Liver (tissue), 6 donors: ENCODE measurements at regions not wholly inside any gene's neighbourhood (a gene's known extent, or its start where the extent isn't known, plus 50 kb on each side); places are given as distances from the start of the nearest gene placed in this dataset.
A peak's percentile ranks its signal among the peaks of the same experiment; 100 is the strongest.
"Not testable (repeated sequence)": the region's sequence is repeated elsewhere in the genome, so short reads cannot be mapped to it uniquely, and the experiment has no call there.

ENCODE experiments used
- DNase-seq: peaks from one replicate; pipeline ENCODE4 v3.0.0-alpha.2; 2017; ENCODE audit warnings: low spot score
- H3K27ac ChIP-seq, 2 donors: one replicate each; pipeline ENCODE4 v1.7.0; 2013; ENCODE audit warnings: inconsistent platforms in 2 of 2, low read length in 2 of 2, control low read depth in 1 of 2, low read depth in 1 of 2, mild to moderate bottlenecking in 1 of 2
- H3K27me3 ChIP-seq, 4 donors: one replicate each; pipeline versions ENCODE4 v1.6.1 to v1.7.0; 2013; ENCODE audit warnings: low read length in 3 of 4, inconsistent platforms in 1 of 4, mild to moderate bottlenecking in 1 of 4, moderate library complexity in 1 of 4; ENCODE audit not compliant: control insufficient read depth in 4 of 4, insufficient read depth in 4 of 4
- H3K36me3 ChIP-seq, 4 donors: one replicate each; pipeline versions ENCODE4 v1.6.1 to v1.7.0; 2013; ENCODE audit warnings: low read length in 3 of 4, mild to moderate bottlenecking in 3 of 4, low read depth in 1 of 4, moderate library complexity in 1 of 4; ENCODE audit not compliant: control insufficient read depth in 4 of 4, insufficient read depth in 3 of 4
- H3K4me1 ChIP-seq, 4 donors: one replicate each; pipeline versions ENCODE4 v1.6.1 to v1.7.0; 2013; ENCODE audit warnings: low read length in 3 of 4, mild to moderate bottlenecking in 3 of 4, moderate library complexity in 1 of 4; ENCODE audit not compliant: control insufficient read depth in 4 of 4, insufficient read depth in 4 of 4
- H3K4me3 ChIP-seq, 3 donors: one replicate each; pipeline versions ENCODE4 v1.6.1 to v1.7.0; 2013; ENCODE audit warnings: low read length in 3 of 3, control low read depth in 1 of 3, low read depth in 1 of 3, mild to moderate bottlenecking in 1 of 3
- H3K9ac ChIP-seq, 2 donors: one replicate each; pipeline ENCODE4 v1.7.0; 2013; ENCODE audit warnings: low read length in 2 of 2, mild to moderate bottlenecking in 2 of 2, moderate library complexity in 2 of 2, control low read depth in 1 of 2, low read depth in 1 of 2
- H3K9me3 ChIP-seq, 4 donors: one replicate each; pipeline versions ENCODE4 v1.6.1 to v1.7.0; 2013; ENCODE audit warnings: low read length in 3 of 4; ENCODE audit not compliant: control insufficient read depth in 4 of 4
- WGBS: extraction: QIAGEN DNeasy Blood & Tissue Kit; methylation state at CpG from one replicate; pipeline ENCODE4 v1.1.7; 2013; 5-methylcytosine and 5-hydroxymethylcytosine counted together
- donor health status: healthy.
- donor health status: healthy.
- donor health status: healthy.

- not testable (repeated sequence) for H3K36me3 ChIP-seq, H3K27me3 ChIP-seq, H3K9me3 ChIP-seq, H3K9ac ChIP-seq, H3K4me1 ChIP-seq, DNase-seq, H3K27ac ChIP-seq, H3K4me3 ChIP-seq
- WGBS, result no CpG with 5 or more reads among the region's 1 CpG
Observed at GRCh38 chr4:189667386-189667785, 273.3 kb upstream of the FRG1 start.

- no CpG with 5 or more reads among the region's 8 CpGs for WGBS
- DNase-seq, H3K4me1 ChIP-seq, H3K36me3 ChIP-seq, H3K27ac ChIP-seq, H3K4me3 ChIP-seq, H3K27me3 ChIP-seq, H3K9me3 ChIP-seq, H3K9ac ChIP-seq: not testable (repeated sequence)
Observed at GRCh38 chr4:189697675-189698245, 242.9 kb upstream of the FRG1 start.

GRCh38 chr4:189703000-189703399, 237.7 kb upstream of the FRG1 start:
- not testable (repeated sequence) for H3K4me1 ChIP-seq
- WGBS, result 90% methylated on average over 3 of the region's 3 CpGs

GRCh38 chr4:189706821-189707220, 233.9 kb upstream of the FRG1 start:
- H3K4me1 ChIP-seq, H3K27ac ChIP-seq, H3K4me3 ChIP-seq, H3K9ac ChIP-seq, H3K27me3 ChIP-seq, H3K9me3 ChIP-seq, DNase-seq, H3K36me3 ChIP-seq: not testable (repeated sequence)
- WGBS, result 79% methylated on average over 4 of the region's 4 CpGs

More at GRCh38 chr4:189703000-189703399, 237.7 kb upstream of the FRG1 start:
- not testable (repeated sequence) for H3K27ac ChIP-seq, H3K27me3 ChIP-seq, H3K4me3 ChIP-seq, DNase-seq, H3K9me3 ChIP-seq, H3K36me3 ChIP-seq, H3K9ac ChIP-seq

GRCh38 chr4:189707227-189707626, 233.4 kb upstream of the FRG1 start:
- H3K9ac ChIP-seq, H3K27ac ChIP-seq, H3K4me1 ChIP-seq, H3K36me3 ChIP-seq, H3K27me3 ChIP-seq, H3K9me3 ChIP-seq, H3K4me3 ChIP-seq, DNase-seq: not testable (repeated sequence)
- WGBS, result 94% methylated on average over 1 of the region's 1 CpG

GRCh38 chr4:189711956-189712355, 228.7 kb upstream of the FRG1 start:
- H3K4me1 ChIP-seq, H3K27me3 ChIP-seq, H3K4me3 ChIP-seq, H3K36me3 ChIP-seq, DNase-seq, H3K9me3 ChIP-seq, H3K27ac ChIP-seq, H3K9ac ChIP-seq: not testable (repeated sequence)
- WGBS, result 93% methylated on average over 3 of the region's 3 CpGs

GRCh38 chr4:189721016-189721993, 219.4 kb upstream of the FRG1 start:
- H3K9ac ChIP-seq, H3K27me3 ChIP-seq, H3K9me3 ChIP-seq, H3K36me3 ChIP-seq, H3K27ac ChIP-seq, DNase-seq, H3K4me1 ChIP-seq: not testable (repeated sequence)
- peak overlapping the region in 2 of 3 donors; percentile 35 to 50 for H3K4me3 ChIP-seq
- WGBS, result 66% methylated on average over 17 of the region's 17 CpGs
